Right ventricle myocardium inferior (tissue), 1 donor: ENCODE measurements at regions not wholly inside any gene's neighbourhood (a gene's known extent, or its start where the extent isn't known, plus 50 kb on each side); places are given as distances from the start of the nearest gene placed in this dataset.
"Not testable (repeated sequence)": the region's sequence is repeated elsewhere in the genome, so short reads cannot be mapped to it uniquely, and the experiment has no call there.

ENCODE experiments used
- ATAC-seq: fragments of 200-7000 bp; cut with Tn5 transposase; one replicate; pipeline ENCODE4 v1.9.1; 2020; ENCODE audit warnings: mild to moderate bottlenecking, moderate library complexity
- DNase-seq: peaks from one replicate; pipeline ENCODE4 v3.0.0; 2021; ENCODE audit errors: missing footprints
- intact Hi-C: fragments of 100-400 bp; cut with DNase I; formaldehyde crosslinking; loops from one replicate; pipeline ENCODE4 v1.11.0; 2022
- donor health status: DM: no; HTN: yes; CAD: no; lungs with severe emphysema.

DNA sequence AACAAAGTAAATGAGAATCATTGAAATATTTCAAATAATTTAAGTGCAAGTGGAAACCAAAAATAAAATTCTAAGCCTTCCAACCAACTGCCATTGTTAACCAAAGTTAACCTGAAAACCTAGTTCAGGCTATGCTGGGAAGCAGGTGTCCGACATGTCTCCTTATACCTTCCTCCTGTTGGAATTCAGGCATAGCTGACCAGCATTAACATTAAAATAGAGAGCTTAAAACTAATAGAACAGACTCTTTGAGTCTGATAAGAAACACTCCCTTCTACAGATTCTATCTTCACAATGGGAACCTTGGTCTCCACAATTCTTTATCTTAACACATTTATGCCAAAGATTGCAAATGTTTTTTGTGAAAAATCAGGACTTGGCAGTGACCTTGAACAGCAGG, 1004.9 kb upstream of the NRXN1 start:
- DNase-seq (no peak), ATAC-seq (no peak)
- intact Hi-C loops = no loop called here

GRCh38 chr2:52036024-52036423, 1004.1 kb upstream of the NRXN1 start:
- intact Hi-C loops = no loop called here
- ATAC-seq = no peak

GRCh38 chr2:52035391-52035790, 1003.5 kb upstream of the NRXN1 start:
- no peak for ATAC-seq
- intact Hi-C loops = no loop called here
- DNase-seq = no peak

More at GRCh38 chr2:52036024-52036423, 1004.1 kb upstream of the NRXN1 start:
- no peak for DNase-seq

GRCh38 chr2:52034706-52035105, 1002.8 kb upstream of the NRXN1 start:
- intact Hi-C loops = no loop called here
- ATAC-seq = no peak
- DNase-seq = no peak

GRCh38 chr2:52022006-52022405, 990.1 kb upstream of the NRXN1 start:
- ATAC-seq (no peak), DNase-seq (no peak)
- intact Hi-C loops = no loop called here

DNA sequence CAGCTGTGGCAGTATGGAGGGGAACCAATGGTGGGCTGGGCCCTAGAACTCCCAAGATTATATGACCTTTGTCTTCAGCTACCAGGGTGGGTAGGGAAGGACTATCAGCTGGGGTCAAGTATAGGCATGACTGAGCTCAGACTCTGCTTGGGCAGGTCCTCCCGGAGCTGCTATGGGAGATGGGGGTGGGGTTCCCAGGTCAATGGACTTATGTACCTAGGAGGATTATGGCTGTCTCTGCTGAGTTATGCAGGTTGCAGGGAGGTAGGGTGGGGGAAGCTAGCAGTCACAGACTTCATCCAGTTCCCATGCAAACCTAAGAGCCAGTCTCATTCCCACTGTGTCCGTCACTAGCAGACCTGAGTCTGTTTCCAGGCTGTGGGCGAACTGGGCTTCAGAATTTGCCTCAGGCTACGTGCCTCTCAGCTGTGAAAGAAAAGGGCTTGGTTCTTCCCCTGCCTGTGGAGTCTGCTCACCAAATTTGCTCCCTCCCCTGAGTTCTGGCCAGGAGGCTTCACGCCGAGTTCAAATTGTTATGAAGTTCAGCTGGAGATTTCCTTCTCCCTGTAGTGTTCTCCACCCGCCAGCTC, 985.8 kb upstream of the NRXN1 start:
- DNase-seq (no peak), ATAC-seq (no peak)
- intact Hi-C loops = no loop called here

DNA sequence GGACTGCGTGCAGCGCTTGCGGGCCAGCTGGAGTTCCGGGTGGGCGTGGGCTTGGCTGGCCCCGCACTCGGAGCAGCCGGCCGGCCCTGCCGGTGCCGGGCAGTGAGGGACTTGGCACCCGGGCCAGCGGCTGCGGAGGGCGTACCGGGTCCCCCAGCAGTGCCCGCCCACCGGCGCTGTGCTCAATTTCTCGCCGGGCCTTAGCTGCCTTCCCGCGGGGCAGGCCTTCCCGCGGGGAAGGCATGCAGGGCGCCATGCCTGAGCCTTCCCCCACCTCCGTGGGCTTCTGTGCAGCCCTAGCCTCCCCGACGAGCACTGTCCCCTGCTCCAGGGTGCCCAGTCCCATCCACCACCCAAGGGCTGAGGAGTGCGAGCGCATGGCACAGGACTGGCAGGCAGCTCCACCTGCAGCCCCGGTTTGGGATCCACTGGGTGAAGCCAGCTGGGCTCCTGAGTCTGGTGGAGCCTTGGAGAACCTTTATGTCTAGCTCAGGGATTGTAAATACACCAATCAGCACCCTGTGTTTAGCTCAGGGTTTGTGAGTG, 975.0 kb upstream of the NRXN1 start:
- ATAC-seq, intact Hi-C loops, DNase-seq: not testable (repeated sequence)

- ATAC-seq = no peak
- intact Hi-C loops = no loop called here
- DNase-seq = no peak
Measured at GRCh38 chr2:52000151-52000855, 968.4 kb upstream of the NRXN1 start.

GRCh38 chr2:51998890-51999289, 967.0 kb upstream of the NRXN1 start:
- ATAC-seq (no peak), DNase-seq (no peak)
- intact Hi-C loops = no loop called here

DNA sequence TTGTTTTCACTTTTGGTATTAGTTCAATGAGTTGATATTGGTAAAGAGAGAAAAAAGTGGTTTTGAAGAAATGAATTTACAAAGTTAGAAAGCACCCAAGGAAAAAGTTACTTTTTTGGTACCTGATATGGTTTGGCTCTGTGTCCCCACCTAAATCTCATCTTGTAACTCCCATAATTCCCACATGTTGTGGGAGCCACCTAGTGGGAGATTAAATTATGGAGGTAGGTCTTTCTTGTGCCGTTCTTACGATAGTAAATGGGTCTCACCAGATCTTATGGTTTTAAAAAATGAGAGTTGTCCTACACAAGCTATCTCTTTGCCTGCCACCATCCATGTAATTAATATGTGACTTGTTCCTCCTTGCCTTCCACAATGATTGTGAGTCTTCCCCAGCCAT, 965.6 kb upstream of the NRXN1 start:
- intact Hi-C loops = no loop called here
- DNase-seq = no peak
- no peak for ATAC-seq

- intact Hi-C loops = no loop called here
- ATAC-seq (no peak), DNase-seq (no peak)
Measured at GRCh38 chr2:51995293-51995692, 963.4 kb upstream of the NRXN1 start.

DNA sequence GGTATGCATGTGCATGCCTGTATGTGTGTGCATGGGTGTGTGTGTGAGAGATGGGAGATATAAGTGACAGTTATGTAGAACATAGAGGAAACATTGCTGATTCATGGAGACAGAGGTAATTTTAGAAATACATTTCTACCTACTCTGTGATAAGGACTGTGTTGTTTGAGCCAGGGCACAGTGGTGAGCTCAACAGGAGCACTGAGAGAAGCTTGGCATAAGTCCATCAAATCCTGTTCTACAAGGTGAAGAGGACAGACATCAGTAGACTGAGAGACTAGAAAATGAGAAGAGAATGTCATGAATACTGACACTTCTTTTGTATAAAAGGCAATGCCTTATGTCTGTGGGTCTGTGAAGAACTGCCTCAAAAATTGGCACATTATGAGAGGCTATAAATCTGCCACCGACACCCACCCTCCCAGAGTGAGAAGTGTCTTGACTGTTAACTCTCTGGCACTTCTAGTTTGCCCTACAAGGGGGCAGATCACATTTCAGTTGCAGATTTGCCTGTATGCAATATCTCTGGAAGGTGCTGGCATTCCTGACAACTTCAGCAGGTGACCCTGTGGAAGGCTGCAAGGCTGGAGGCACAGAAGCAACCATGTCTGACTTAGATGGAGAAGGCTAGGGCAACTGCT, 962.3 kb upstream of the NRXN1 start:
- ATAC-seq (peak; percentile 82), DNase-seq (no peak)
- intact Hi-C loops = no loop called here

DNA sequence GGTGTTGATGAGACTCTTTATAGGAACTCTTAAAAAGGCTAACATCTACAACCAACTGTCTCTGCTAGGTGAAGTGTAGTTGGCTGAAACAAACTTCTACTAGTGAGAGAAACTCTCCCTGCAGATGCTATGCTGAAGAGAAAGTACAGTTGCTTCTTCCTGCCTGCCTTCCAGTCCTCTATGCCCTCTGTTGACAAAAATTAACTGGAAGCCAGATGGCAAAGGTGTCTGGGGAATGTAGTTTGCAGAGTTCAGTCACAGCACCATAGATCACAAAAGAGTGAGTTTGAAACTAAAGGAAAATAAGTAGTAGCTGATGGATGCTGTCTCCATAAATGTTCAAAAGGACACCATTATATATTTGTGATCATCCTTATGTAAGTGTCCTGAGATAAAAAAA, 958.8 kb upstream of the NRXN1 start:
- ATAC-seq (no peak), DNase-seq (no peak)
- intact Hi-C loops = no loop called here

- DNase-seq = no peak
- intact Hi-C loops = no loop called here
- no peak for ATAC-seq
Measured at GRCh38 chr2:51986101-51986500, 954.2 kb upstream of the NRXN1 start.

GRCh38 chr2:51981783-51982182, 949.9 kb upstream of the NRXN1 start:
- intact Hi-C loops = no loop called here

GRCh38 chr2:51976623-51977022, 944.7 kb upstream of the NRXN1 start:
- intact Hi-C loops = no loop called here

More at GRCh38 chr2:51981783-51982182, 949.9 kb upstream of the NRXN1 start:
- DNase-seq (no peak), ATAC-seq (no peak)

GRCh38 chr2:51971136-51971535, 939.2 kb upstream of the NRXN1 start:
- intact Hi-C loops = no loop called here
- DNase-seq (no peak), ATAC-seq (no peak)

More at GRCh38 chr2:51976623-51977022, 944.7 kb upstream of the NRXN1 start:
- no peak for ATAC-seq
- DNase-seq = no peak

DNA sequence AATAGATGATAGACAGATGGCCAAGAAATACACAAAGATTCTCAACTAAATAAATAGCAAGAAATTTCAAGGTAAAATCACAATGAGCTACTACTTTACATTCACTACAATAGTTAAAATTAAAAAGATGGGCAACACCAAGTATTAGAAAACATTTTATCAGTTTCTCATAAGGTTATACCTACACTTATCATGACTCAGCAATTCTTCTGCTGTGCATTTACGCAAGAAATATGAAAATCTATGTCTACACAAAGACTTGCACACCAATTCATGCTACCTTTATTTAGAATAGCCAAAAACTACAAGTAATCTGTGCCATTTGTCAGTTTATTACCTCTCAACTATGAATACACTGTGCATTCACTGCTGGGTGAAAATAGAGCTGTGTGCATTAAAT, 937.4 kb upstream of the NRXN1 start:
- DNase-seq (no peak), ATAC-seq (no peak)
- intact Hi-C loops = no loop called here

- ATAC-seq = no peak
- DNase-seq = no peak
- intact Hi-C loops = no loop called here
Measured at GRCh38 chr2:51960841-51961335, 929.0 kb upstream of the NRXN1 start.

- no peak for ATAC-seq
- intact Hi-C loops = no loop called here
Measured at GRCh38 chr2:51960281-51960680, 928.3 kb upstream of the NRXN1 start.

More at GRCh38 chr2:51960281-51960680, 928.3 kb upstream of the NRXN1 start:
- no peak for DNase-seq
